Muscle of leg (tissue), 3 donors: ENCODE measurements at regions not wholly inside any gene's neighbourhood (a gene's known extent, or its start where the extent isn't known, plus 50 kb on each side); places are given as distances from the start of the nearest gene placed in this dataset.

Source experiments
- DNase-seq: peaks from one replicate; pipeline ENCODE4 v3.0.0; 2013
- H3K27ac ChIP-seq: one replicate; pipeline ENCODE4 v1.5.1; 2013; ENCODE audit warnings: mild to moderate bottlenecking, low read length, control low read depth
- H3K27me3 ChIP-seq: one replicate; pipeline ENCODE4 v1.6.1; 2013; ENCODE audit warnings: low read length; ENCODE audit not compliant: control insufficient read depth, insufficient read depth
- H3K36me3 ChIP-seq: one replicate; pipeline ENCODE4 v1.6.1; 2013; ENCODE audit warnings: low read length; ENCODE audit not compliant: control insufficient read depth, insufficient read depth
- H3K4me1 ChIP-seq: one replicate; pipeline ENCODE4 v1.6.1; 2013; ENCODE audit warnings: low read length; ENCODE audit not compliant: control insufficient read depth, insufficient read depth
- H3K4me3 ChIP-seq: one replicate; pipeline ENCODE4 v1.5.1; 2013; ENCODE audit warnings: low read length, control low read depth
- H3K9me3 ChIP-seq: replicated peaks from 2 replicates; pipeline ENCODE4 v1.6.1; 2013; ENCODE audit warnings: low read depth, low read length; ENCODE audit not compliant: control insufficient read depth
- WGBS: methylation state at CpG from one replicate; pipeline ENCODE4 v1.1.5; 2013; ENCODE audit warnings: missing lambda C conversion rate; ENCODE audit not compliant: insufficient coverage; 5-methylcytosine and 5-hydroxymethylcytosine counted together

DNA sequence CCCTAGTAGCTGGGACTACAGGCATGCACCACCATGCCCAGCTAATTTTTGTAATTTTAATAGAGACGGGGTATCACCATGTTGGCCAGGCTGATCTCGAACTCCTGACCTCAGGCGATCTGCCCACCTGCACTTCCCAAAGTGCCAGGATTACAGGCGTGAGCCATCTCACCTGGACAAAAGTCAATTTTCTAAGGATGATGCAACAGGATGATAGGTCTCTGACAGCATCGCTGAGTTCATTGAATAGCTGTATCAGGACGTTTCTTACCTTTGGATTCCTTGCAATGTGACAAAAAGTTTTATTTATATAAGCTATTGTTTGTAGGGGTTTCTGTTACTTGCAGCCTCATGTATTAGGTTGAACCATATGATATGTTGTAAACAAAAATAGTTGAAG lies 55.5 kb upstream of the PCED1B start:
- no peaks in the 10 kb centered on the region for H3K9me3 ChIP-seq
- no peak for DNase-seq
- H3K4me1 ChIP-seq = no peaks in the 10 kb centered on the region
- 89% methylated on average over 3 of the region's 6 CpGs for WGBS
- no peaks in the 10 kb centered on the region for H3K27me3 ChIP-seq
- no peak overlapping the region for H3K4me3 ChIP-seq
- H3K27ac ChIP-seq = no peak overlapping the region
- no peaks in the 10 kb centered on the region for H3K36me3 ChIP-seq

DNA sequence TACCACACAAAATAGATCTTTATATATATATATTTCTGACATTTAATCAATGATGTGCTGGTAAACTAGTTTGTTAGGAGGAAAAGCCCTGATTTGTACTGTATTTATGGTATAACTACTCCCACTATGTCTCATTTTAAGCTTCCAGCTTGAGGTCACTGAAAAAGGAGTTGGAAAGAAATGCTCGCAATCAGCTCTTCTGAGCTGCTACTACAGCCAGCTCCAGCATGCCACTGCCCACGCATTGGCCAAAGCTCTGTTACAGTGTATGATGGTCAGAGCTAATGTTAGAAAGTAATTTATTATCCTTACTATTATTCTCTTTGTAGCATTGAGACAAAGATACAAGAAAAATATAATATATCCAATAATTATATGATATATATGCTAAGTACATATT lies 55.0 kb upstream of the PCED1B start:
- DNase-seq = no peak
- Histone ChIP-seq H3K4me1 (no peaks in the 10 kb centered on the region), H3K36me3 (no peaks in the 10 kb centered on the region), H3K27ac (no peak overlapping the region), H3K4me3 (no peak overlapping the region), H3K27me3 (no peaks in the 10 kb centered on the region), H3K9me3 (no peaks in the 10 kb centered on the region)
- WGBS = no CpG with 5 or more reads among the region's 2 CpGs

DNA sequence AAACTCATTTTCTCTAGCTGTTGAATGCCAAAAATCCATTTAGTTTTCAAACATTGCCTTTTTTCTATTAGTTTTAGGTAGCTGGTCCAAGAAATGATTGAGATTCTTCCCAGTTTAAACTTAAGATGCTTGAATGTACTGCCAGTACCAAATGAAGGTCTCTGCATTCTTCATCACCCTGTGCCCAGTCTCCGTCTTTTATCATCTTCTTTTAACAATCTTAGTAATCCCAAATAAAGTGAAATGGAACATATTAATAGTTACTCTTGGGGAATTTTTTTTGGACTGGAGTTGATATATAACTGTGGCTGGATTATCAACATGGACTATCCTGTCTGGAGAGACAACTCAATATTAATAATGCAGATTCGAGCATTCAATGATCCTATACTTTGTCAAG lies 54.1 kb upstream of the PCED1B start:
- H3K27me3 ChIP-seq = no peaks in the 10 kb centered on the region
- H3K4me1 ChIP-seq = no peaks in the 10 kb centered on the region
- DNase-seq = no peak
- no peaks in the 10 kb centered on the region for H3K9me3 ChIP-seq
- no CpG with 5 or more reads among the region's 2 CpGs for WGBS
- no peak overlapping the region for H3K27ac ChIP-seq
- H3K4me3 ChIP-seq = no peak overlapping the region
- no peaks in the 10 kb centered on the region for H3K36me3 ChIP-seq

DNA sequence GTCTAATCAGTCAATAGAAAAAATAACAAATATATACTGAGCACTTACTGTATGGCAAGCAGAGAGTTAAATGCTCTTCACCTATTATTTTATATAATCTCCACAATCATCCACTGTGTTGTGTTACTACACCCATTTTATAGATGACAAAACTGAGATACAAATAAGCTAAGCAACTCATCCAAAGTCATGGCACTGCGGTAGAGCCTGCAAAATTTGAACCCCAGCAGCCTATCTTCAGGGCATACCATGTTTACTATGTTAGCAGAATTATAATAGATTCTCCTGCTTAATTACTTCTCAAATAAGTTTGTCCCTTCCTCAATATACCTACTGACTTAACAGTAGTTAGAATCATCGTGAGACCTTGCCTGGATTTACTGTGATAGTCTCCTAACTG lies 53.6 kb upstream of the PCED1B start:
- no peak for DNase-seq
- Histone ChIP-seq H3K4me1 (no peaks in the 10 kb centered on the region), H3K4me3 (no peak overlapping the region), H3K27me3 (no peaks in the 10 kb centered on the region), H3K9me3 (no peaks in the 10 kb centered on the region), H3K27ac (no peak overlapping the region), H3K36me3 (no peaks in the 10 kb centered on the region)
- 100% methylated on average over 1 of the region's 2 CpGs for WGBS

DNA sequence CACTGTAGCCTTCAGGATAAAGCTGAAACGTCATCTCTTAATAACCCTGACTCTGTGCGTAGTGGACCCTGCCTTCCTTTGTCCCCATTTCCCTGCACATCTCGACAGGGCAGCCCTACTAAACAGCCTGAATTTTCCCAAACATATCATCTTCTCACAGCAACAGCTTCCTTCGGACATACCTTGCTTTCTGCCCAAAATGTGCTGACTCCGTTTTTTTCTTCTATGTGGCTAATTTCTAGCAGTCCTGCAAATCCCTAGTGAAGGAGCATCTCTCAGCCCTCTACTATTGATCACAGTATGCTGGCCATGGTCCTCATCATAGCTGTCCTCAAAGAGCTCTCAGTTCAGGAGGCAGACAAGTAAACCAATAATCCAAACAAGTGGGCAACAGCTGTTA lies 53.1 kb upstream of the PCED1B start:
- Histone ChIP-seq H3K36me3 (no peaks in the 10 kb centered on the region), H3K9me3 (no peaks in the 10 kb centered on the region), H3K4me3 (no peak overlapping the region), H3K27me3 (no peaks in the 10 kb centered on the region), H3K27ac (no peak overlapping the region), H3K4me1 (no peaks in the 10 kb centered on the region)
- DNase-seq = no peak
- 70% methylated on average over 5 of the region's 5 CpGs for WGBS
